VCaP (cell line): ENCODE measurements at regions not wholly inside any gene's neighbourhood (a gene's known extent, or its start where the extent isn't known, plus 50 kb on each side); places are given as distances from the start of the nearest gene placed in this dataset.

Experiments
- H3K27ac ChIP-seq: fragments of 450-650 bp; 2 replicates; pipeline ENCODE4 v1.5.1; 2017
- TF ChIP-seq, protein P1 (sequence below): fragments of 450-650 bp; conservative IDR thresholded peaks from 2 replicates; pipeline ENCODE4 v1.5.1; 2017; ENCODE audit warnings: mild to moderate bottlenecking, moderate library complexity

DNA sequence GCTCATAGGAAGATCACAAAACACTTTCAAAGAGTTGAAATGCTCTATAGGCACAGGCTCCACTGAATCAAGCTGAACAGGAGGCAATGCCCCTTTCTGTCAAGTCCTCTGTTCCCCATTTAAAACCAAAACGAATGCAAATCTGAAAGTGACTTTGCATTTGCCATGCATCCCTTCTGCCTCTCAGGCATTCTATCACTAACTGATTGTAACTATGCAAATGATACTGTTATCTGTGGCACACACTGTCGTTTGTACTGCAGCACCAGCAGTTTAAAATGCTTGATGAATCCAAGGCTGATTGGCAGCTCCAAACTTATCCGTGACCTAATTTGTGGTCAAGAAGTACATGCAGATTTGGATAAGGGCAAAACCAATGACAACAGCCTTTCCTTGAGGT is 1067.5 kb upstream of the MAP3K7 start:
- H3K27ac ChIP-seq, result no peak overlapping the region
- TF ChIP-seq, protein P1, sequence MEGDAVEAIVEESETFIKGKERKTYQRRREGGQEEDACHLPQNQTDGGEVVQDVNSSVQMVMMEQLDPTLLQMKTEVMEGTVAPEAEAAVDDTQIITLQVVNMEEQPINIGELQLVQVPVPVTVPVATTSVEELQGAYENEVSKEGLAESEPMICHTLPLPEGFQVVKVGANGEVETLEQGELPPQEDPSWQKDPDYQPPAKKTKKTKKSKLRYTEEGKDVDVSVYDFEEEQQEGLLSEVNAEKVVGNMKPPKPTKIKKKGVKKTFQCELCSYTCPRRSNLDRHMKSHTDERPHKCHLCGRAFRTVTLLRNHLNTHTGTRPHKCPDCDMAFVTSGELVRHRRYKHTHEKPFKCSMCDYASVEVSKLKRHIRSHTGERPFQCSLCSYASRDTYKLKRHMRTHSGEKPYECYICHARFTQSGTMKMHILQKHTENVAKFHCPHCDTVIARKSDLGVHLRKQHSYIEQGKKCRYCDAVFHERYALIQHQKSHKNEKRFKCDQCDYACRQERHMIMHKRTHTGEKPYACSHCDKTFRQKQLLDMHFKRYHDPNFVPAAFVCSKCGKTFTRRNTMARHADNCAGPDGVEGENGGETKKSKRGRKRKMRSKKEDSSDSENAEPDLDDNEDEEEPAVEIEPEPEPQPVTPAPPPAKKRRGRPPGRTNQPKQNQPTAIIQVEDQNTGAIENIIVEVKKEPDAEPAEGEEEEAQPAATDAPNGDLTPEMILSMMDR, result no peak

DNA sequence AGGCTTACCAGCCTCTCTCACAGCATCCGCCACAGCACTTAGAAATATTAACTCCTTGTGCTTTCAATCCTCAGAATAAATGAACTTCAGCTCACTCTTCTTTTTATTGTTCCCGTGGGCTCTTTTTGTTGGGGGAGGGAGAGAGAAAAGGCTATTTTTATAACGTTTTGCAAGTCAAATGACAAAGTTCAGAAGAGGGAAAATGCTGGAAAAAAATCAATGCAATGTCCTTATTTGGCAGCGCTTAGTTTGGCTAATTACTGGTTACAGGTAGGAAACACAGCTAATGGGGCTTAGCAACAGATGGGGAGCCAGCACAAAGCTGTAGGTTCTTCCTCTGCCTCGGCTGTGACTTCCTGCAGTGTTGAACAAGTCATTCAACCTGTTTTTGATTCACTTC is 1067.0 kb upstream of the MAP3K7 start:
- H3K27ac ChIP-seq, result no peak overlapping the region
- TF ChIP-seq, protein P1, result no peak

DNA sequence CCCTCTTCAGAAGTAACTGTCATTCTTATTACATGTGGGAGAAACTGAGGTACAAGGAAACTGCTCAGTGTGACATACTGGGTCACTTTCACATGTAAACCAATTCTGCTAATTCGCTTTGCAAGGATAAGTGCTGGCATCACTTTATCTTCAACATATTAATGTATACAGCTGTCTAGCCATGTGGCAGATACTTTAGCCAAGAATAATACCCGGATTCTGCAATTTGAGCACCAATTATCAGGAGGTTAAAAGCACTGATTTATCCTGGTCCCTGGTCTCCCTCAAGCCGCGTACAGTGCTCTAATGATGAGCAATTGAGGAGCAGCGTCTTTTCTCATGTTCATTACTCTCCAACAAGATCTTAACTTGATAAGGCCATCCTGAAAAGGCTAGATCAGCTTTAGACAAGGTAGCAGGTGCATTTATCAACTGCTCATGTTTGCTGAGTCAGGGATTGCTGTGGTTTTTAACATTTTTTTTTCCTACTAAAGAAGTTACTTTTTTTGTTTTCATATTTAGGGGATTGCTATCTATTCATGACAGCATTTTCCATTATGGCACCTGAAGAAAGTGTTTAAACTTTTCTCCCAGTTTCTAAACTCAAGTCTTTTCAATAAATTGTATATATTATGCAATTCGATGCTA is 1066.3 kb upstream of the MAP3K7 start:
- H3K27ac ChIP-seq, result no peak overlapping the region
- TF ChIP-seq, protein P1, result no peak

DNA sequence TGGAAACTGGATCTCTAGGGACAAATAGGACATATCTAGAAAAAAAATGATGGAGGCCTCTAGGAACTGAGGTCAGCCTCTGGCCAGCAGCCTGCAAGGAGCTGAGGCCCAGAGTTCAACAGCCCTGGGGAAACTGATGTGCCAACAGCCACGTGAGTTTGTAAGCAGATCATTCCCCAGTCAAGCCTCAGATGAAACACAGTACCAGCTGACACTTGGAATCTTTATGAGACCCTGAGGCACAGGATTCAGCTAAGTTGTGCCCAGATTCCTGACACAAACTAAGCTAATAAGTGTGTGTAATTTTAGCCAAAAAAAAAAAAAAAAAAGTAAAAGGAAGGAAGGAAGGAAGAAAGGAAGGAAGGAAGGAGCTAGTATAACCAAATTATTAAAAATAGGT is 1059.8 kb upstream of the MAP3K7 start:
- TF ChIP-seq, protein P1, result no peak
- H3K27ac ChIP-seq, result no peak overlapping the region

DNA sequence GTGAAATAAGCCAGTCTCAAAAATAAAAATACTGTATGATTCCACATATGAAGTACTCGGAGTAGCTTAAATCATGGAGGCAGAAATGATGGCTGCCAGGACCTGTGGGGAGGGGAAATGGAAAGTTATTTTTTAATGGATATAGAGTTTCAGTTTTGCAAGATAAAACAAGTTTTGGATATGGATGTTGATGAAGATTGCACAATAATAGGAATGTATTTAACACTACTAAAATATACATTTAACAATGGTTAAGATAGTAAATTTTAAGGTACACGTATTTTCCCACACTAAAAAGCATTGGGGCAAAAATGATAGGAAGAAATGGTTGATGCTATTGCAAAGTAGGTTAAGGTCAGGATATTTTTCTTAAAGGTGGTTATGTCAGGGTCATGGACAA is 1058.9 kb upstream of the MAP3K7 start:
- H3K27ac ChIP-seq, result no peak overlapping the region
- TF ChIP-seq, protein P1, result no peak

DNA sequence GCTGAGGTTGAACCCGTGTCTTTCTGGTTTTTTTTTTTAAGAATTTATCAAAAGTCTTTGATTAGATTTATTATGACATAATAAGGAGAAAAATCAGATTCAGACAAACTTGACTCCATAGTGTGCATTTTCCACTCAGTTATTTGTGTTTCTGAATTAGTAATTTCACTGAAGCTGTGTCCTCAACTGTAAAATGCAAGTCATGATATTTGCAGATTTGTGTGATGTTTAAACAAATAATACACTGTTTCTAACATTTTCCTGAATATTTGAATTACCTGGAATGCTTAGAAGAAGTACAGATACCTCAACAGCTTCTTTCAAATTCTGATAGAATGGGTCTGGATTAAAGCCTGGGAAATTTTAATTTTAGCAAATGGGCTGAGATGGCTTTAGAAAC is 1050.3 kb upstream of the MAP3K7 start:
- no peak overlapping the region for H3K27ac ChIP-seq
- TF ChIP-seq, protein P1, result no peak

DNA sequence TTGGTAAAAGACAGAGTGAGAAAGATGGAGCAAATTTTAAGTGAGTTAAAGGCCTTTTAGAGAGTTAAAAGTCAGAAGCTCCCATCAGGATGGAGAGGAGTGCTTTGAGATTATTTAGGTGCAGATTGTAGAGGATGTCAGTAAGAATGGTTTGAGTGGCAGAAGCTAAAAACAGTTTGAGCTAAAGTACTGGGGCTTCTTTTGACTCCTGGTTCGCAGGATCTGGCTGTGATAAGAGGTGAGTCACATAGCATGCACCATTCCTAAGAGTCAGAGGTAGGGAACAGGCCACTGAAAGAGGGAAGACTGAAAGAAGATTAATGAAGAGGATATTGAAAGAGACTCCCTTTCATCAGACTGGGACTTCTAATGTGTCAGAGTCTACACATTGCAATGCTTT is 1047.9 kb upstream of the MAP3K7 start:
- TF ChIP-seq, protein P1, result no peak

More for the DNA sequence above, 1047.9 kb upstream of the MAP3K7 start:
- no peak overlapping the region for H3K27ac ChIP-seq
